22Rv1 (cell line): ENCODE measurements at regions not wholly inside any gene's neighbourhood (a gene's known extent, or its start where the extent isn't known, plus 50 kb on each side); places are given as distances from the start of the nearest gene placed in this dataset.

ENCODE experiments used
- H3K27ac ChIP-seq: fragments of 450-650 bp; 2 replicates; pipeline ENCODE4 v1.5.1; 2017
- CTCF ChIP-seq: fragments of 450-650 bp; IDR thresholded peaks from 2 replicates; pipeline ENCODE4 v1.5.1; 2017; ENCODE audit warnings: mild to moderate bottlenecking
- ZFX ChIP-seq: fragments of 450-650 bp; IDR thresholded peaks from 2 replicates; pipeline ENCODE4 v1.6.1; 2017; ENCODE audit warnings: antibody characterized with exemption, borderline replicate concordance

GRCh38 chr10:36178616-36179015 is 536.5 kb upstream of the FZD8 start:
- no peak overlapping the region for H3K27ac ChIP-seq
- TF ChIP-seq CTCF: no peak
- TF ChIP-seq ZFX: no peak

- no peak overlapping the region for H3K27ac ChIP-seq
- no peak for TF ChIP-seq ZFX
- no peak for TF ChIP-seq CTCF
These were observed 535.0 kb upstream of the FZD8 start for GRCh38 chr10:36177071-36177470.

GRCh38 chr10:36175954-36176353 is 533.9 kb upstream of the FZD8 start:
- no peak for TF ChIP-seq ZFX
- TF ChIP-seq CTCF: no peak
- no peak overlapping the region for H3K27ac ChIP-seq

- H3K27ac ChIP-seq: no peak overlapping the region
- TF ChIP-seq ZFX (no peak), CTCF (no peak)
These were observed 531.3 kb upstream of the FZD8 start for GRCh38 chr10:36173364-36173763.

GRCh38 chr10:36171953-36172940 is 530.2 kb upstream of the FZD8 start:
- no peak overlapping the region for H3K27ac ChIP-seq
- TF ChIP-seq CTCF (no peak), ZFX (no peak)

- no peak overlapping the region for H3K27ac ChIP-seq
- no peak for TF ChIP-seq ZFX
- no peak for TF ChIP-seq CTCF
These were observed 529.5 kb upstream of the FZD8 start for GRCh38 chr10:36171556-36171952.

- TF ChIP-seq CTCF (no peak), ZFX (no peak)
- H3K27ac ChIP-seq: no peak overlapping the region
These were observed 528.9 kb upstream of the FZD8 start for GRCh38 chr10:36170943-36171501.
